DOHH2 (cell line): ENCODE measurements at regions not wholly inside any gene's neighbourhood (a gene's known extent, or its start where the extent isn't known, plus 50 kb on each side); places are given as distances from the start of the nearest gene placed in this dataset.

Source experiments
- H3F3A ChIP-seq: fragments of 200-600 bp; sonication (generic), shearing (Covaris generic); 2 replicates; pipeline ENCODE4 v1.6.0; 2016; ENCODE audit warnings: antibody characterized with exemption, mild to moderate bottlenecking; ENCODE audit not compliant: control insufficient read depth, insufficient read depth
- H3K27ac ChIP-seq: fragments of 200-600 bp; sonication (generic); 2 replicates; pipeline ENCODE4 v1.5.1; 2014; ENCODE audit warnings: low read depth, mild to moderate bottlenecking, low read length, moderate library complexity
- H3K27me3 ChIP-seq: fragments of 200-600 bp; sonication (generic); 2 replicates; pipeline ENCODE4 v1.6.1; 2014; ENCODE audit warnings: mild to moderate bottlenecking, low read length, mixed read lengths; ENCODE audit not compliant: control insufficient read depth
- H3K36me3 ChIP-seq: fragments of 200-600 bp; sonication (generic); 2 replicates; pipeline ENCODE4 v1.6.1; 2014; ENCODE audit warnings: mild to moderate bottlenecking, low read length, moderate library complexity, mixed read lengths; ENCODE audit not compliant: control insufficient read depth
- H3K4me1 ChIP-seq: fragments of 200-600 bp; sonication (generic); 2 replicates; pipeline ENCODE4 v1.6.1; 2014; ENCODE audit warnings: mild to moderate bottlenecking, low read length, mixed read lengths; ENCODE audit not compliant: control insufficient read depth
- H3K4me2 ChIP-seq: fragments of 200-600 bp; sonication (generic); 2 replicates; pipeline ENCODE4 v1.6.0; 2014; ENCODE audit warnings: mild to moderate bottlenecking, low read length, moderate library complexity
- H3K4me3 ChIP-seq: fragments of 200-600 bp; sonication (generic); 2 replicates; pipeline ENCODE4 v1.5.1; 2014; ENCODE audit warnings: mild to moderate bottlenecking, low read length, mixed read lengths
- H3K79me2 ChIP-seq: fragments of 200-600 bp; sonication (generic); 2 replicates; pipeline ENCODE4 v1.6.1; 2014; ENCODE audit warnings: mild to moderate bottlenecking, low read length, mixed read lengths; ENCODE audit not compliant: control insufficient read depth
- H3K9me2 ChIP-seq: fragments of 200-600 bp; sonication (generic); replicated peaks from 2 replicates; pipeline ENCODE4 v1.6.1; 2014; ENCODE audit warnings: mild to moderate bottlenecking, low read length, mixed read lengths; ENCODE audit not compliant: control insufficient read depth
- H3K9me3 ChIP-seq: fragments of 200-600 bp; sonication (generic); 2 replicates; pipeline ENCODE4 v1.6.1; 2014; ENCODE audit warnings: antibody characterized with exemption, low read length, mixed read lengths; ENCODE audit not compliant: control insufficient read depth, insufficient read depth
- H4K20me1 ChIP-seq: fragments of 200-600 bp; sonication (generic); 2 replicates; pipeline ENCODE4 v1.6.0; 2014; ENCODE audit warnings: low read depth, mild to moderate bottlenecking, antibody characterized with exemption, low read length, moderate library complexity; ENCODE audit not compliant: control insufficient read depth, insufficient read depth
- EZH2phosphoT487 ChIP-seq: fragments of 200-600 bp; sonication (generic); IDR thresholded peaks from 2 replicates; pipeline ENCODE4 v1.6.1; 2017; ENCODE audit warnings: borderline replicate concordance, mild to moderate bottlenecking, antibody characterized with exemption, low read length, moderate library complexity, mixed read lengths
- TF ChIP-seq, protein P1 (sequence below): fragments of 200-600 bp; sonication (generic); IDR thresholded peaks from one replicate; pipeline ENCODE4 v1.5.1; 2014; ENCODE audit warnings: antibody characterized with exemption, mild to moderate bottlenecking, low read depth, low read length; ENCODE audit not compliant: poor library complexity, severe bottlenecking

GRCh38 chr6:9398071-9398766 is 962.9 kb upstream of the SLC35B3 start:
- no peaks in the 10 kb centered on the region for H3K79me2 ChIP-seq
- H3F3A ChIP-seq: no peaks in the 10 kb centered on the region
- no peaks in the 10 kb centered on the region for H3K36me3 ChIP-seq
- TF ChIP-seq, protein P1, sequence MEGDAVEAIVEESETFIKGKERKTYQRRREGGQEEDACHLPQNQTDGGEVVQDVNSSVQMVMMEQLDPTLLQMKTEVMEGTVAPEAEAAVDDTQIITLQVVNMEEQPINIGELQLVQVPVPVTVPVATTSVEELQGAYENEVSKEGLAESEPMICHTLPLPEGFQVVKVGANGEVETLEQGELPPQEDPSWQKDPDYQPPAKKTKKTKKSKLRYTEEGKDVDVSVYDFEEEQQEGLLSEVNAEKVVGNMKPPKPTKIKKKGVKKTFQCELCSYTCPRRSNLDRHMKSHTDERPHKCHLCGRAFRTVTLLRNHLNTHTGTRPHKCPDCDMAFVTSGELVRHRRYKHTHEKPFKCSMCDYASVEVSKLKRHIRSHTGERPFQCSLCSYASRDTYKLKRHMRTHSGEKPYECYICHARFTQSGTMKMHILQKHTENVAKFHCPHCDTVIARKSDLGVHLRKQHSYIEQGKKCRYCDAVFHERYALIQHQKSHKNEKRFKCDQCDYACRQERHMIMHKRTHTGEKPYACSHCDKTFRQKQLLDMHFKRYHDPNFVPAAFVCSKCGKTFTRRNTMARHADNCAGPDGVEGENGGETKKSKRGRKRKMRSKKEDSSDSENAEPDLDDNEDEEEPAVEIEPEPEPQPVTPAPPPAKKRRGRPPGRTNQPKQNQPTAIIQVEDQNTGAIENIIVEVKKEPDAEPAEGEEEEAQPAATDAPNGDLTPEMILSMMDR: no peak
- TF ChIP-seq EZH2phosphoT487: no peak
- H3K9me2 ChIP-seq: no peaks in the 10 kb centered on the region
- no peak overlapping the region for H3K27ac ChIP-seq
- H3K27me3 ChIP-seq: no peaks in the 10 kb centered on the region
- H3K4me2 ChIP-seq: no peak overlapping the region
- no peaks in the 10 kb centered on the region for H3K9me3 ChIP-seq
- no peak overlapping the region for H3K4me3 ChIP-seq
- H3K4me1 ChIP-seq: no peaks in the 10 kb centered on the region
- H4K20me1 ChIP-seq: no peaks in the 10 kb centered on the region

DNA sequence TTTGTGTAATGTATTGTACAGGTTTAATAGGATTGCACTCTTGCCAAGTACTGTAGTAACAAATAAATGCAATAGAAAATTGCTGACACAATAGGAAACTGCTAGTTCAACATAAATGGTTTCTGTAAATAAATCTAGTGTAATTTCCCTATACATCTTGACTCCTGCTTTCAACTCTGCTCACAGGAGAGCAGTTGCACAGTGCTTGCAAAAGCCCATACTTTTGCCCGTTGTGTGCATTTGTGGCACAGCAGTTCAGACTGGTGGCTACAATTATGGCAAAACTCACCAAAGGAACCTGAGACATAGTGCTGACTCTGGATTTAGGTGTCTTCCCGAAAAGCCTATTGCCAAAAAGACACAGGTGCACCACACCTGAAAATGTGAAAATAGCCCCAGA is 953.3 kb upstream of the SLC35B3 start:
- Histone ChIP-seq H3K4me3 (no peak overlapping the region), H3F3A (no peaks in the 10 kb centered on the region), H3K4me1 (no peaks in the 10 kb centered on the region), H3K4me2 (no peak overlapping the region), H3K79me2 (no peaks in the 10 kb centered on the region), H3K36me3 (no peaks in the 10 kb centered on the region), H3K27me3 (no peaks in the 10 kb centered on the region), H3K27ac (no peak overlapping the region), H4K20me1 (no peaks in the 10 kb centered on the region), H3K9me3 (no peaks in the 10 kb centered on the region), H3K9me2 (no peaks in the 10 kb centered on the region)
- TF ChIP-seq, protein P1: no peak
- no peak for TF ChIP-seq EZH2phosphoT487

- H3F3A ChIP-seq: no peaks in the 10 kb centered on the region
- H3K27ac ChIP-seq: no peak overlapping the region
- H3K27me3 ChIP-seq: no peaks in the 10 kb centered on the region
- H3K36me3 ChIP-seq: no peaks in the 10 kb centered on the region
- H3K4me3 ChIP-seq: no peak overlapping the region
- H3K4me1 ChIP-seq: no peaks in the 10 kb centered on the region
- no peak overlapping the region for H3K4me2 ChIP-seq
- TF ChIP-seq, protein P1: no peak
- no peak for TF ChIP-seq EZH2phosphoT487
- no peaks in the 10 kb centered on the region for H3K79me2 ChIP-seq
- no peaks in the 10 kb centered on the region for H3K9me2 ChIP-seq
- H4K20me1 ChIP-seq: no peaks in the 10 kb centered on the region
- no peaks in the 10 kb centered on the region for H3K9me3 ChIP-seq
These were observed 945.2 kb upstream of the SLC35B3 start for GRCh38 chr6:9380568-9380967.
